HFFc6 (cell line): ENCODE measurements at regions not wholly inside any gene's neighbourhood (a gene's known extent, or its start where the extent isn't known, plus 50 kb on each side); places are given as distances from the start of the nearest gene placed in this dataset.
A peak's percentile ranks its signal among the peaks of the same experiment; 100 is the strongest.

ENCODE experiments used
- DNase-seq: peaks from one replicate; pipeline ENCODE4 v3.0.0-alpha.2; 2018
- H3K27ac Mint-ChIP-seq: 2 replicates; pipeline ENCODE4 v1.8.0; 2020; ENCODE audit warnings: mild to moderate bottlenecking, mixed read lengths
- H3K27me3 Mint-ChIP-seq: 2 replicates; pipeline ENCODE4 v1.8.0; 2021; ENCODE audit warnings: mild to moderate bottlenecking, moderate library complexity, mixed read lengths; ENCODE audit not compliant: insufficient read depth
- H3K36me3 Mint-ChIP-seq: 2 replicates; pipeline ENCODE4 v1.8.0; 2021; ENCODE audit warnings: low read depth, mixed read lengths
- H3K4me1 Mint-ChIP-seq: 2 replicates; pipeline ENCODE4 v1.8.0; 2020; ENCODE audit warnings: low read depth, mixed read lengths
- H3K4me3 Mint-ChIP-seq: 2 replicates; pipeline ENCODE4 v1.8.0; 2020; ENCODE audit warnings: mild to moderate bottlenecking, moderate library complexity, mixed read lengths
- H3K9me3 Mint-ChIP-seq: 2 replicates; pipeline ENCODE4 v1.8.0; 2020; ENCODE audit warnings: mild to moderate bottlenecking, mixed read lengths
- TF ChIP-seq, protein P1 (sequence below): fragments of 200-600 bp; sonication (generic); IDR thresholded peaks from 2 replicates; pipeline ENCODE4 v1.5.0; 2021; ENCODE audit warnings: antibody characterized with exemption, mild to moderate bottlenecking

- no peaks in the 10 kb centered on the region for H3K36me3 Mint-ChIP-seq
- TF ChIP-seq, protein P1, sequence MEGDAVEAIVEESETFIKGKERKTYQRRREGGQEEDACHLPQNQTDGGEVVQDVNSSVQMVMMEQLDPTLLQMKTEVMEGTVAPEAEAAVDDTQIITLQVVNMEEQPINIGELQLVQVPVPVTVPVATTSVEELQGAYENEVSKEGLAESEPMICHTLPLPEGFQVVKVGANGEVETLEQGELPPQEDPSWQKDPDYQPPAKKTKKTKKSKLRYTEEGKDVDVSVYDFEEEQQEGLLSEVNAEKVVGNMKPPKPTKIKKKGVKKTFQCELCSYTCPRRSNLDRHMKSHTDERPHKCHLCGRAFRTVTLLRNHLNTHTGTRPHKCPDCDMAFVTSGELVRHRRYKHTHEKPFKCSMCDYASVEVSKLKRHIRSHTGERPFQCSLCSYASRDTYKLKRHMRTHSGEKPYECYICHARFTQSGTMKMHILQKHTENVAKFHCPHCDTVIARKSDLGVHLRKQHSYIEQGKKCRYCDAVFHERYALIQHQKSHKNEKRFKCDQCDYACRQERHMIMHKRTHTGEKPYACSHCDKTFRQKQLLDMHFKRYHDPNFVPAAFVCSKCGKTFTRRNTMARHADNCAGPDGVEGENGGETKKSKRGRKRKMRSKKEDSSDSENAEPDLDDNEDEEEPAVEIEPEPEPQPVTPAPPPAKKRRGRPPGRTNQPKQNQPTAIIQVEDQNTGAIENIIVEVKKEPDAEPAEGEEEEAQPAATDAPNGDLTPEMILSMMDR: no peak
- peak overlapping the region; percentile 47; the same call in 1 of the 2 replicates for H3K27ac Mint-ChIP-seq
- peaks cover 3% of the 10 kb centered on the region for H3K27me3 Mint-ChIP-seq
- H3K4me1 Mint-ChIP-seq: no peaks in the 10 kb centered on the region
- DNase-seq: peak; percentile 25
- peaks cover 35% of the 10 kb centered on the region for H3K9me3 Mint-ChIP-seq
- no peak overlapping the region for H3K4me3 Mint-ChIP-seq
Observed at GRCh38 chr5:5979377-5979760, 399.0 kb downstream of the MED10 start.

GRCh38 chr5:5978501-5979376, 399.6 kb downstream of the MED10 start:
- H3K27ac Mint-ChIP-seq: no peak overlapping the region
- H3K27me3 Mint-ChIP-seq: peaks cover 3% of the 10 kb centered on the region
- H3K36me3 Mint-ChIP-seq: no peaks in the 10 kb centered on the region
- H3K4me3 Mint-ChIP-seq: no peak overlapping the region
- no peaks in the 10 kb centered on the region for H3K4me1 Mint-ChIP-seq
- H3K9me3 Mint-ChIP-seq: peaks cover 41% of the 10 kb centered on the region
- TF ChIP-seq, protein P1: no peak
- no peak for DNase-seq

DNA sequence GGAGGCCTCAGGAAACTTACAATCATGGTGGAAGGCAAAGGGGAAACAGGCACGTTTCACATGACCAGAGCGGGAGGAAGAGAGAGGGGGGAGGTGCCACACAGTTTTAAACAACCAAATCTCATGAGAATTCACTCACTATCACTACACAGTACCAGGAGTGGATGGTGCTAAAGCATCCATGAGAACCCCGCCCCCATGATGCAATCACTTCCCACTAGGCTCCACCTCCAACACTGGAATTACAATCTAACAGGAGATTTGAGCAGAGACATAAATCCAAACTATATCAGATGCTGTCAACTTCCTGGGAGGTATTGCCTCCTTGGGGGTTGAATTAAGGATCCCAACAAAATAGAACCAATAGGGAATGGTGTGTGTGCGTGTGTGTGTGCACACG, 407.1 kb downstream of the MED10 start:
- H3K27ac Mint-ChIP-seq: no peak overlapping the region
- H3K36me3 Mint-ChIP-seq: no peaks in the 10 kb centered on the region
- H3K27me3 Mint-ChIP-seq: no peaks in the 10 kb centered on the region
- no peaks in the 10 kb centered on the region for H3K4me1 Mint-ChIP-seq
- no peak for DNase-seq
- TF ChIP-seq, protein P1: no peak
- peaks cover 60% of the 10 kb centered on the region for H3K9me3 Mint-ChIP-seq
- H3K4me3 Mint-ChIP-seq: no peak overlapping the region

DNA sequence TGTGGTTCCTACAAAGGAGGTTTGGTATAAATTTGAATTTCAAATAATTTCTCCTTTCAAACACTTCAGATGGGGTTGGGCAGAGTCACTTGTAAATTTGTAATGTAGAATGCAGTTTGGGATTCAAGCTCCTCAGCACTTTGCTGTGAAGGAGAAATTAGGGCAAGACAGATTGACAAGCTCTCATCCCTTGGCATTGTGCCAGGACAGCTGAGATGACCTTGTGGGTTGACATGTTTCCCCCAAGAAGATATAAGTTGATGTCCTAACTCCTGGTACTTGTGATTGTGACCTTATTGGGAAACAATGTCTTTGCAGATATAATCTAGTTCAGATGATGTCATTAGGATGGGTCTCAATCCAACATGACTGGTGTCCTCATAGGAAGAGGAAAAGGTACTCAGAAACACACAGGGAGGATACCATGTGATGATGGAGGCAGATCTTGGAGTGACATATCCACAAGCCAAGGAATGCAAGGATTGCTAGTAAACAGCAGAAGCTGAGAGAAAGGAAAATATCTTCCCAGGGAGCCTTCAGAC, 408.3 kb downstream of the MED10 start:
- Mint-ChIP-seq H3K36me3 (peaks cover 4% of the 10 kb centered on the region; the same call in 1 of the 2 replicates), H3K4me1 (no peaks in the 10 kb centered on the region), H3K27ac (no peak overlapping the region), H3K4me3 (no peak overlapping the region), H3K27me3 (no peaks in the 10 kb centered on the region), H3K9me3 (peaks cover 59% of the 10 kb centered on the region)
- no peak for DNase-seq
- TF ChIP-seq, protein P1: no peak

- H3K27ac Mint-ChIP-seq: no peak overlapping the region
- no peak overlapping the region for H3K4me3 Mint-ChIP-seq
- H3K9me3 Mint-ChIP-seq: peaks cover 60% of the 10 kb centered on the region
- DNase-seq: no peak
- TF ChIP-seq, protein P1: no peak
- H3K4me1 Mint-ChIP-seq: no peaks in the 10 kb centered on the region
- H3K27me3 Mint-ChIP-seq: no peaks in the 10 kb centered on the region
- H3K36me3 Mint-ChIP-seq: peaks cover 4% of the 10 kb centered on the region; the same call in 1 of the 2 replicates
Observed at GRCh38 chr5:5968981-5969380, 409.4 kb downstream of the MED10 start.
